GM23248 (cell line): ENCODE measurements at regions not wholly inside any gene's neighbourhood (a gene's known extent, or its start where the extent isn't known, plus 50 kb on each side); places are given as distances from the start of the nearest gene placed in this dataset.

Experiments used
- DNase-seq: peaks from one replicate; pipeline ENCODE4 v3.0.0-alpha.2; 2015
- H2AFZ ChIP-seq: fragments of 200-600 bp; sonication (generic); 2 replicates; pipeline ENCODE4 v1.6.1; 2016; ENCODE audit warnings: antibody characterized with exemption
- H3F3A ChIP-seq: fragments of 200-600 bp; sonication (generic); 2 replicates; pipeline ENCODE4 v1.6.1; 2016; ENCODE audit warnings: mild to moderate bottlenecking, antibody characterized with exemption, mixed run types; ENCODE audit not compliant: insufficient read depth
- H3K27ac ChIP-seq: fragments of 200-600 bp; sonication (generic); 2 replicates; pipeline ENCODE4 v1.5.1; 2016; ENCODE audit warnings: mild to moderate bottlenecking
- H3K27me3 ChIP-seq: fragments of 200-600 bp; sonication (generic); replicated peaks from 2 replicates; pipeline ENCODE4 v1.6.1; 2016; ENCODE audit warnings: mild to moderate bottlenecking; ENCODE audit not compliant: insufficient read depth
- H3K36me3 ChIP-seq: fragments of 200-600 bp; sonication (generic); 2 replicates; pipeline ENCODE4 v1.6.1; 2016; ENCODE audit warnings: low read depth, mild to moderate bottlenecking
- H3K4me1 ChIP-seq: fragments of 200-600 bp; sonication (generic); 2 replicates; pipeline ENCODE4 v1.6.1; 2016; ENCODE audit warnings: mild to moderate bottlenecking; ENCODE audit not compliant: insufficient read depth
- H3K4me2 ChIP-seq: fragments of 200-600 bp; sonication (generic); one replicate; pipeline ENCODE4 v1.6.1; 2016; ENCODE audit warnings: mild to moderate bottlenecking; ENCODE audit not compliant: unreplicated experiment
- H3K4me3 ChIP-seq: fragments of 200-600 bp; sonication (generic); 2 replicates; pipeline ENCODE4 v1.5.1; 2016; ENCODE audit warnings: mild to moderate bottlenecking
- H3K79me2 ChIP-seq: fragments of 200-600 bp; sonication (generic); 2 replicates; pipeline ENCODE4 v1.6.1; 2016; ENCODE audit warnings: mild to moderate bottlenecking; ENCODE audit not compliant: insufficient read depth
- H3K9ac ChIP-seq: fragments of 200-600 bp; sonication (generic); 2 replicates; pipeline ENCODE4 v1.6.1; 2016; ENCODE audit warnings: mild to moderate bottlenecking
- H3K9me2 ChIP-seq: fragments of 200-600 bp; sonication (generic); 2 replicates; pipeline ENCODE4 v1.6.1; 2016; ENCODE audit warnings: mixed run types, mild to moderate bottlenecking, moderate library complexity; ENCODE audit not compliant: insufficient read depth
- H3K9me3 ChIP-seq: fragments of 200-600 bp; sonication (generic); one replicate; pipeline ENCODE4 v1.6.1; 2017; ENCODE audit warnings: low read depth
- H4K20me1 ChIP-seq: fragments of 200-600 bp; sonication (generic); 2 replicates; pipeline ENCODE4 v1.6.0; 2016; ENCODE audit not compliant: insufficient read depth
- EZH2 ChIP-seq: fragments of 200-600 bp; sonication (generic); IDR thresholded peaks from 2 replicates; pipeline ENCODE4 v1.6.1; 2018; ENCODE audit warnings: antibody characterized with exemption, mild to moderate bottlenecking; ENCODE audit not compliant: insufficient read depth, poor library complexity, severe bottlenecking
- EZH2phosphoT487 ChIP-seq: fragments of 200-600 bp; sonication (generic); IDR thresholded peaks from 2 replicates; pipeline ENCODE4 v1.6.1; 2018; ENCODE audit warnings: antibody characterized with exemption, moderate library complexity, mild to moderate bottlenecking, low read depth; ENCODE audit not compliant: insufficient read depth
- WGBS, 2 experiments: methylation state at CpG; one replicate each; pipeline ENCODE4 v1.1.6; 2015 to 2017; ENCODE audit warnings: low lambda C conversion rate in 2 of 2, low coverage in 1 of 2; ENCODE audit errors: missing lambda C conversion rate in 2 of 2; 5-methylcytosine and 5-hydroxymethylcytosine counted together
- in situ Hi-C: fragments of 300-500 bp; cut with MboI; formaldehyde crosslinking; loops from 2 replicates; pipeline ENCODE4 v1.15.0; 2020

- 26 to 35% methylated on average over 2 of the region's 2 CpGs for WGBS, 2 experiments
- H4K20me1 ChIP-seq, result no peaks in the 10 kb centered on the region
- H3K36me3 ChIP-seq, result no peaks in the 10 kb centered on the region
- no peak overlapping the region for H3K27ac ChIP-seq
- H3K4me2 ChIP-seq, result no peak overlapping the region
- TF ChIP-seq EZH2 (no peak), EZH2phosphoT487 (no peak)
- H3K4me1 ChIP-seq, result no peaks in the 10 kb centered on the region
- in situ Hi-C loops, result no loop called here
- H3F3A ChIP-seq, result no peaks in the 10 kb centered on the region
- H3K79me2 ChIP-seq, result no peaks in the 10 kb centered on the region
- H3K9ac ChIP-seq, result no peak overlapping the region
- no peaks in the 10 kb centered on the region for H3K27me3 ChIP-seq
- no peak for DNase-seq
- H3K9me3 ChIP-seq, result no peaks in the 10 kb centered on the region
- H3K9me2 ChIP-seq, result no peaks in the 10 kb centered on the region
- H2AFZ ChIP-seq, result no peak overlapping the region
- no peak overlapping the region for H3K4me3 ChIP-seq
These were observed 608.1 kb downstream of the HACE1 start for GRCh38 chr6:104251651-104252050.

DNA sequence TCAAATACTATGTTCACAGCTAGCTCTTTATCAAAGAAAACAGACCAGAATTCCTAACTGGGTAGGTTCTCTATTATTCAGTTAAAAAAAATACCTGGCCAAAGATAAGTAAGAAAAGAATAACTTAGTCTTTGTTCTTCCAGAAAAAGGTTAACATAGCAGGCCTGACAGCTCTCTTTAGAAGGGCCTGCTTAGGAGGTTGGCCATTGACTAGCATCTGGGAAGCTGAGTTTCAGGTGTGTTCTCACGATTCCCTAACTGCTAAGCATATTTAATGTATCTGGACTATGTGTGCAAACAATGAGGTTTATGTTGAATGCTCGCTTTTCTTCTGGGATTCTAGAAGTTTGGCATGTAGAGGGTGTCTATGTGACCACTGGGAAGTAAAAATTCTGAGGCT, 618.9 kb downstream of the HACE1 start:
- no peak for TF ChIP-seq EZH2phosphoT487
- no peak for TF ChIP-seq EZH2
- WGBS, 2 experiments, result 4 to 13% methylated on average over 2 of the region's 2 CpGs
- Histone ChIP-seq H3K4me1 (no peaks in the 10 kb centered on the region), H3F3A (no peaks in the 10 kb centered on the region), H3K4me3 (no peak overlapping the region), H3K9me2 (no peaks in the 10 kb centered on the region), H2AFZ (no peak overlapping the region), H4K20me1 (no peaks in the 10 kb centered on the region), H3K27ac (no peak overlapping the region), H3K27me3 (no peaks in the 10 kb centered on the region), H3K79me2 (no peaks in the 10 kb centered on the region), H3K9me3 (no peaks in the 10 kb centered on the region), H3K4me2 (no peak overlapping the region), H3K9ac (no peak overlapping the region), H3K36me3 (no peaks in the 10 kb centered on the region)
- in situ Hi-C loops, result no loop called here
- no peak for DNase-seq

- TF ChIP-seq EZH2, result no peak
- TF ChIP-seq EZH2phosphoT487, result no peak
- no peaks in the 10 kb centered on the region for H3K36me3 ChIP-seq
- H3K79me2 ChIP-seq, result no peaks in the 10 kb centered on the region
- H3K27ac ChIP-seq, result no peak overlapping the region
- 22 to 25% methylated on average over 5 of the region's 5 CpGs for WGBS, 2 experiments
- H3K4me1 ChIP-seq, result no peaks in the 10 kb centered on the region
- no peak overlapping the region for H2AFZ ChIP-seq
- no peaks in the 10 kb centered on the region for H4K20me1 ChIP-seq
- no peak overlapping the region for H3K4me3 ChIP-seq
- H3F3A ChIP-seq, result no peaks in the 10 kb centered on the region
- no peaks in the 10 kb centered on the region for H3K27me3 ChIP-seq
- DNase-seq, result no peak
- no peak overlapping the region for H3K9ac ChIP-seq
- no peaks in the 10 kb centered on the region for H3K9me2 ChIP-seq
- H3K4me2 ChIP-seq, result no peak overlapping the region
- no peaks in the 10 kb centered on the region for H3K9me3 ChIP-seq
- in situ Hi-C loops, result no loop called here
These were observed 619.7 kb downstream of the HACE1 start for GRCh38 chr6:104239971-104240370.

DNA sequence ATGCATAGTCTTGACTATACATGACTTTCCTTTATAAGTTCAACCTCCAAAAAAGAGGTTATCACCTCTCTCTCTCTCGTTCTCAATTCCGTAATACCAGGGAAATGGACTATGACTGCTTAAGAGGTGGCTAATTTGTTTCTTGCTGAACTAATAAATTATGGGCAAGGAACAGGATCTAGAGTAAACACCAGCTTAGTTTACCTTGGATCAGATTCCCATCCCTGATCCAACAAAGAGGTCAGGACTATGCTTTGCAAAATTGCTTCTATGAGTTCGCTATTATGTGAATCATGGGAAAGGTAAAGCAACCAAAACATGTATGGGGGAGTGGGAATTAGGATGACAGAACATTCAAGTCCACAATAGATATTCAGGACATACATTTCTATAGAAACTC, 630.7 kb downstream of the HACE1 start:
- Histone ChIP-seq H2AFZ (no peak overlapping the region), H3K4me2 (no peak overlapping the region), H3K9me3 (no peaks in the 10 kb centered on the region), H3K4me1 (no peaks in the 10 kb centered on the region), H3K27me3 (no peaks in the 10 kb centered on the region), H3K9me2 (no peaks in the 10 kb centered on the region), H4K20me1 (no peaks in the 10 kb centered on the region), H3K9ac (no peak overlapping the region), H3K36me3 (no peaks in the 10 kb centered on the region), H3F3A (no peaks in the 10 kb centered on the region), H3K27ac (no peak overlapping the region), H3K79me2 (no peaks in the 10 kb centered on the region), H3K4me3 (no peak overlapping the region)
- in situ Hi-C loops, result no loop called here
- DNase-seq, result no peak
- no peak for TF ChIP-seq EZH2phosphoT487
- no peak for TF ChIP-seq EZH2
- WGBS, 2 experiments, result 33 to 46% methylated on average over 3 of the region's 3 CpGs

GRCh38 chr6:104227508-104227907, 632.2 kb downstream of the HACE1 start:
- no peaks in the 10 kb centered on the region for H3K36me3 ChIP-seq
- no peak for TF ChIP-seq EZH2phosphoT487
- TF ChIP-seq EZH2, result no peak
- no peaks in the 10 kb centered on the region for H3F3A ChIP-seq
- WGBS, 2 experiments, result 9 to 14% methylated on average over 2 of the region's 2 CpGs
- in situ Hi-C loops, result no loop called here
- H2AFZ ChIP-seq, result no peak overlapping the region
- DNase-seq, result no peak
- no peak overlapping the region for H3K4me2 ChIP-seq
- no peak overlapping the region for H3K9ac ChIP-seq
- H3K27me3 ChIP-seq, result no peaks in the 10 kb centered on the region
- no peaks in the 10 kb centered on the region for H3K79me2 ChIP-seq
- no peaks in the 10 kb centered on the region for H3K4me1 ChIP-seq
- no peaks in the 10 kb centered on the region for H3K9me2 ChIP-seq
- no peaks in the 10 kb centered on the region for H4K20me1 ChIP-seq
- no peaks in the 10 kb centered on the region for H3K9me3 ChIP-seq
- H3K4me3 ChIP-seq, result no peak overlapping the region
- H3K27ac ChIP-seq, result no peak overlapping the region
